ENCODE measurements at regions not wholly inside any gene's neighbourhood (a gene's known extent, or its start where the extent isn't known, plus 50 kb on each side); places are given as distances from the start of the nearest gene placed in this dataset.

DNA sequence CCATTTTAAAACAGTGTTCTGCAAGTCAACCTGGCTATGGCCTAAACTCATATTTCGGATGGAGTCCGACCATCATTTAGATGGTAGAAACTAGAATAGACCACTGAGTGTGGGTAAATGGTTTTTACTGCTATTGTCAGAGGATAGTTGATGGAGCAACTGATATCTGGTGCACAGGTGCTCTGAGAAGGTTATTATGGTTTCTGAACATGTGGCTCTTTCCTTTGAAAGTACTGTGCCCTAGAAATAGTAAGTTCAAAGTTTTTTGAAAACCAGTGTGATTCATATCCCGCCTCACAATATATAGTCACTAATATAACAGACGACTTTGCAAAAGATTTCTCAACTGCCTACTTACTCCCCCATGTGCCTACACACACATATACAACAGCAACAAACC is 64.4 kb upstream of the BTG1 start:
- DNase-seq: no peak

DNA sequence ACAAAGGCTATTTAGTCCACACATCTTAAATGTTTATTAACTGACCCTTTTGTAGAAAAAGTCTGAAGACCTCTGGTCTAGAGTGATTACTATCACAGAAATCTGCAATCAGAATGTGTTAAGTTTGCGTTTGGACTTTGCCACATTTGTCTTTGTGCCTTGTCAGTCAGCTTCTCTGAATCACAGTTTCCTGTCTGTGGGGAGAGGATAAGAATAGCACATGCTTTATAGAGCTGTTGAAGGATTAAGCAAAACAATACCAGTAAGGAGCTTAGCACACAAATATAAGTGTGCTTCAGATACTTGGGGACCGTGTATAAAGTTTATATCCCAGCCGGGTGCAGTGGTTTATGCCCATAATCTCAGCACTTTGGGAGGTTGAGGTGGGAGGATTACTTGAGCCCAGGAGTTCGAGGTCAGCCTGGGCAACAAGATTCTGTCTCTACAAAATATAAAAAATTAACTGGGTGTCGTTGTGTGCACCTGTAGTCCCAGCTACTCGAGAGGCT is 63.0 kb upstream of the BTG1 start:
- no peak for DNase-seq

DNA sequence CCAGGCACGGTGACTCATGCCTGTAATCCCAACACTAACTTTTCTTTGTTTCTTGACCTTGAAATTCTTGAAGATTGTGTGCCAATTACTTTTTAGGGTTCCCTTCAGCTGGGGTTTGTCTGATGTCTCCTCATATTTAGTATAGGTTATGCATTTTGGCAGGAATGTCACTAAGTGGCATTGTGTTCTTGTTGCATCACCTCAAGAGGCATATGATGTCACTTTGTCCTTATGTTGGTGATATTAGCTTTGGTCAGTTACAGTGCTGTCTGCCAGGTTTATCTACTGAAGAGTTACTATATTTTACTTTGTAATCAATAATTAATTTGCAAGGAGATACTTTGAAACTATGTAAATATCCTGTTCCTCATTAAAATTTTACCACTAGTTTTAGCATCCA is 61.0 kb upstream of the BTG1 start:
- DNase-seq: no peak

DNA sequence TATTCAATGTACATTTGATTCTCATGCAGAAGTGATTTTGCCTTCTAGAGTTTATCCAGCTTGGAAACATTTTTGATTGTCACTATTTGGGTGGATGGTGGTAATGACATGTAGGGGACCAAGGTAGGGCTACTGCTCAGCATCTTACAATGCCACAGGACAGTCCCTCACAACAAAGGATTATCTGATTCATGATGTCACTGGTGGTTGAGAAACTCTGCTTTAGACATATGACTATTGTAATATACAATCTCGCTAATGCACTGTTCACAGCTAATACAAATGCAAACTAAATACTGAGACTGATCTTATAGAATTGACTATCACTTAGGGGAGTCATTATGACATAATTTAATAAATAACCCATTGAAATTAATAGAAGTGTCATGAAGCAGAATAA is 60.4 kb upstream of the BTG1 start:
- DNase-seq: no peak

DNA sequence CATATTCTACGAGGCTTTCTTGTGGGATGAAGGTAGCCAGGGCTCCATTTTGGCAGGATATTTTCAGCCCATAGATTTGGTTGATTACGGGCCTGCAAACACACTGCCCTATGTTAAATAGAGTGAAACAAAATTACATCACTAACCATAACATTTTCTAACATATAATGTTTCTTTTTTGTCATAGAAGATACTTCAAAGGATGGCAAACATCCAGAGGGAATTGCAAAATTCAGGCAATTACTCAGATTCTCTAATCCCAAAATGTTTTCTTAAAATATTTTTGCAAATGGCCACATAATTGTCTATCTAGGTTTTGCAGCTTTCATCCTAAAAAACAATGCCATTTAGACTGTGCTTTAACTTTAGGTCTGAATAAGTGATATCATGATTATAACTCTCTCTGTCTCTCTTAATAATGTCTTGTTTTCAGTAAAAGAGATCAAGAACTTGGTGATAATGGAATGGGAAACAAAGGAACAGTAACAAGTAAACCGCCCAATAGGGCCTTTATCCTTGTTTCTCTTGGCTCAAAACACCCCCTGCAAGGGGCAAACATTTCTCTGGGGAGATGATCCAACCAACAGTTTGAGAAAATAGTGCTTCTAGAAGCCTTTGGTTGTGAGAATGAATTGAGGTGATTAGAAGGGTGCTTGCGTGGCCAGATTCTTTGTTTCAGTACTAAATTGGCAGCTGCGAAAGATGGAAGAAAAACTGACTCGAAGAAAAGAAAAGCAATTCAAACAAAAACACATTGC is 54.4 kb upstream of the BTG1 start:
- DNase-seq: no peak

DNA sequence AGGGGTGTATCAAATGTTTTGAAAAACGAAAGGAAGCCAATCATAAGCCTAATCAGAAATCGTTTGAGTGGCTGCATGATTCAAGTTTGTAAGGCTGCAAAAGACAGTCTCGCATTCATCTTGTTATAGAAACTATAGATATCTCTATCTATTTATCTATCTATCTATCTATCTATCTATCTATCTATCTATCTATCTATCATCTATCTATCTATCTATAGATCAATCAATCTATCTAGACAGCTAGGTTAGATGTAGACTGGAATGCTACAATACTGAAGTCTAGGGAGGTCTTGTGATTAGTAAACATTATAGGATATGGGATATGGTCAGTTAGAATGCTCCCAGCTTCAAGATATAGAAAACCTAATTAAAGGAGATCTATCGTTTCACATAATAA is 52.2 kb upstream of the BTG1 start:
- DNase-seq: no peak

DNA sequence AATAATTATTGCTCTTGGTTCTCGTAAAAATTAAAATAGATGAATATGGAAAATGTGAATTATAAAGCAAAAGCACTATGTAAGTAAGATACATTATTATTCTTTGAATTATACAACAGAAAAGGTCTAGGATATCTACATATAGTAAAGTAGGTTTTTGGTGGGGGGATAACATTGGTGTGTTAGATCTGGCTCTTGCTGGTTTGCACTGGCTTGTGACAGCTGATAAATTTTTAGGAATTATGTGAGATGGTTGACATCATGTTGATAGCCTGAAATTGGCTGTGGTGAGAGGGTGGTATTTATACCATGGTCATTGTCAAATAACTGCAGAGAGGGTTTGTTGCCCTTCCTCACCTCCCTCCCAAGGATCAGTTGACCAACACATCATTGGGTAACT is 50.7 kb upstream of the BTG1 start:
- no peak for DNase-seq
